ENCODE measurements at regions not wholly inside any gene's neighbourhood (a gene's known extent, or its start where the extent isn't known, plus 50 kb on each side); places are given as distances from the start of the nearest gene placed in this dataset.

GRCh38 chr2:198795419-198795818, 662.3 kb downstream of the SATB2 start (continued):
- TF ChIP-seq NR2C1 (IDR thresholded peaks at IDR 0.05) (no peak), NR2C1 (tag; IDR thresholded peaks at IDR 0.05) (no peak), POLR2H (tag; IDR thresholded peaks at IDR 0.05; ENCODE audit: low read depth) (no peak), ZNF280B (CRISPR knock-in tag; IDR thresholded peaks at IDR 0.05) (no peak), ARID2 (IDR thresholded peaks at IDR 0.05) (no peak), THRAP3 (IDR thresholded peaks at IDR 0.05; ENCODE audit: borderline replicate concordance) (no peak)

GRCh38 chr2:198791623-198792022, 666.1 kb downstream of the SATB2 start:
- no peak for FAIRE-seq
- Histone ChIP-seq H2AFZ (ENCODE audit: low read depth, low read length) (no peak overlapping the region), H3K27me3 (ENCODE audit: control insufficient read depth in 2 of 2, insufficient read depth in 2 of 2, low read length in 2 of 2) (no peaks in the 10 kb centered on the region), H3K4me1 (replicated peaks in 1 of 2; ENCODE audit: control insufficient read depth in 2 of 2, insufficient read depth in 2 of 2, low read length in 2 of 2) (no peaks in the 10 kb centered on the region), H4K20me1 (replicated peaks; ENCODE audit: control insufficient read depth, insufficient read depth, low read length) (no peaks in the 10 kb centered on the region), H3K9me3 (replicated peaks; ENCODE audit: control insufficient read depth, insufficient read depth, low read depth, low read length) (no peaks in the 10 kb centered on the region), H3K27ac (ENCODE audit: extremely low read depth, low read depth, low read length) (no peak overlapping the region), H3K9me1 (ENCODE audit: control insufficient read depth, insufficient read depth, low read length) (no peaks in the 10 kb centered on the region), H3K9ac (ENCODE audit: insufficient read depth in 1 of 2, low read depth in 2 of 2, low read length in 2 of 2) (no peak overlapping the region), H3K36me3 (ENCODE audit: control insufficient read depth, insufficient read depth, low read length) (no peaks in the 10 kb centered on the region), H3K79me2 (ENCODE audit: control insufficient read depth, insufficient read depth, low read length) (no peaks in the 10 kb centered on the region), H3K4me3 (no peak overlapping the region), H3K4me2 (ENCODE audit: insufficient read depth, low read length) (no peak overlapping the region)
- BruUV-seq (replicated peaks): no TSS peak
- in situ Hi-C loops (cut with MboI): no loop called here
- no peak for ATAC-seq
- 0% methylated on average over 1 of the region's 1 CpG for WGBS (ENCODE audit: insufficient coverage, low coverage, missing lambda C conversion rate)
- ChIA-PET CTCF (ENCODE audit: low intra/inter-chr PET ratio) (no interaction called here), POLR2A (no interaction called here)
- TF ChIP-seq CREBBP (IDR thresholded peaks at IDR 0.05; ENCODE audit: low read depth, low read length) (no peak), ZNF316 (IDR thresholded peaks at IDR 0.05) (peak; percentile 40; the same call in 1 of the 2 replicates)
- intact Hi-C loops (cut with micrococcal nuclease): no loop called here
- no peak for DNase-seq (ENCODE audit: extremely low read depth in 1 of 4, low spot score in 3 of 4)
